Activated T-cell treated with anti-CD3 and anti-CD28 coated beads, Interleukin-2, amount 50 U/mL, for 72 hours (primary cell): ENCODE measurements at regions not wholly inside any gene's neighbourhood (a gene's known extent, or its start where the extent isn't known, plus 50 kb on each side); places are given as distances from the start of the nearest gene placed in this dataset.
"Not testable (repeated sequence)": the region's sequence is repeated elsewhere in the genome, so short reads cannot be mapped to it uniquely, and the experiment has no call there.

Experiments used
- ATAC-seq, 2 donors: fragments of 150-1000 bp; cut with Tn5 transposase; replicated peaks in 1 of 2; 2 replicates each; pipeline ENCODE4 v1.10.0; 2021; ENCODE audit warnings: moderate library complexity in 2 of 2, mild to moderate bottlenecking in 1 of 2
- DNase-seq, 2 donors: peaks; one replicate each; pipeline ENCODE4 v3.0.0; 2021 to 2022; ENCODE audit warnings: mixed read lengths in 1 of 2
- H3K27ac Mint-ChIP-seq: one replicate; pipeline ENCODE4 v1.8.0; 2022; ENCODE audit warnings: mild to moderate bottlenecking, moderate library complexity, mixed read lengths
- H3K27me3 Mint-ChIP-seq: one replicate; pipeline ENCODE4 v1.8.0; 2022; ENCODE audit warnings: low read depth, mixed read lengths
- H3K36me3 Mint-ChIP-seq, 2 donors: one replicate each; pipeline ENCODE4 v1.8.0; 2022; ENCODE audit warnings: mixed read lengths in 2 of 2, mild to moderate bottlenecking in 1 of 2; ENCODE audit not compliant: insufficient read depth in 2 of 2
- H3K4me1 Mint-ChIP-seq: one replicate; pipeline ENCODE4 v1.8.0; 2022; ENCODE audit warnings: low read depth, mixed read lengths
- H3K4me3 Mint-ChIP-seq, 2 donors: one replicate each; pipeline ENCODE4 v1.8.0; 2022; ENCODE audit warnings: mild to moderate bottlenecking in 2 of 2, mixed read lengths in 2 of 2, moderate library complexity in 2 of 2
- H3K9me3 Mint-ChIP-seq, 2 donors: one replicate each; pipeline ENCODE4 v1.8.0; 2022; ENCODE audit warnings: mixed read lengths in 2 of 2

DNA sequence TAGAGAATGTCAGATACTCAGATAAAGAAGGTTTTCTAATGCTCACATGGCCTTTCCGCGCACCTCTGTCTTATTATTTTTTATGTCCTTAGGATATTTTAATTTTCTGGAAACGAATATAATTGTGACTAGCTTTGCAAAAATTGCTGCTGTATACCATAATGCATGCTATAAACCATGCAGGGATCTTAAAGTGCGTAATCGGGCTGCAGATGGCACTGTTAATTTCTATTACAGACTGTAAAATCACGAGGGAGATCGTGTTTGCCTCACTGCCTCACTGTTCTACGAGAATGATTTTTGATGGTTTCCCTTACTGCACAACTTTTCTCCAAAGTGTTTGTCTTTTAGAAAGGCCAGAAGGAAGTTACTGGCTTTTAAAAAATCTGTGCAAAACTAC is 356.1 kb downstream of the TUSC1 start:
- no peaks in the 10 kb centered on the region for H3K36me3 Mint-ChIP-seq
- H3K27ac Mint-ChIP-seq, result no peak overlapping the region
- no peak overlapping the region for H3K4me3 Mint-ChIP-seq
- DNase-seq (no peak), ATAC-seq (no peak)
- H3K4me1 Mint-ChIP-seq, result no peaks in the 10 kb centered on the region
- H3K9me3 Mint-ChIP-seq, result peaks cover 5 to 8% of the 10 kb centered on the region in 2 donors
- no peaks in the 10 kb centered on the region for H3K27me3 Mint-ChIP-seq

- ATAC-seq (no peak), DNase-seq (no peak)
- peaks cover 5 to 9% of the 10 kb centered on the region in 2 donors for H3K9me3 Mint-ChIP-seq
- H3K27me3 Mint-ChIP-seq, result no peaks in the 10 kb centered on the region
- H3K36me3 Mint-ChIP-seq, result no peaks in the 10 kb centered on the region
- no peaks in the 10 kb centered on the region for H3K4me1 Mint-ChIP-seq
- H3K27ac Mint-ChIP-seq, result no peak overlapping the region
- no peak overlapping the region for H3K4me3 Mint-ChIP-seq
Measured at GRCh38 chr9:25310961-25311360, 367.3 kb downstream of the TUSC1 start.

GRCh38 chr9:25308549-25308948 is 369.7 kb downstream of the TUSC1 start:
- ATAC-seq (no peak), DNase-seq (no peak)
- Mint-ChIP-seq H3K9me3 (peaks cover 7 to 9% of the 10 kb centered on the region in 2 donors), H3K4me1 (no peaks in the 10 kb centered on the region), H3K36me3 (no peaks in the 10 kb centered on the region), H3K27ac (no peak overlapping the region), H3K27me3 (no peaks in the 10 kb centered on the region), H3K4me3 (no peak overlapping the region)

GRCh38 chr9:25302601-25303000 is 375.6 kb downstream of the TUSC1 start:
- H3K4me1 Mint-ChIP-seq, result no peaks in the 10 kb centered on the region
- peaks cover 4 to 7% of the 10 kb centered on the region in 2 donors for H3K9me3 Mint-ChIP-seq
- H3K36me3 Mint-ChIP-seq, result no peaks in the 10 kb centered on the region
- H3K27me3 Mint-ChIP-seq, result no peaks in the 10 kb centered on the region
- no peak overlapping the region for H3K4me3 Mint-ChIP-seq
- DNase-seq, result no peak
- ATAC-seq, result no peak
- no peak overlapping the region for H3K27ac Mint-ChIP-seq

DNA sequence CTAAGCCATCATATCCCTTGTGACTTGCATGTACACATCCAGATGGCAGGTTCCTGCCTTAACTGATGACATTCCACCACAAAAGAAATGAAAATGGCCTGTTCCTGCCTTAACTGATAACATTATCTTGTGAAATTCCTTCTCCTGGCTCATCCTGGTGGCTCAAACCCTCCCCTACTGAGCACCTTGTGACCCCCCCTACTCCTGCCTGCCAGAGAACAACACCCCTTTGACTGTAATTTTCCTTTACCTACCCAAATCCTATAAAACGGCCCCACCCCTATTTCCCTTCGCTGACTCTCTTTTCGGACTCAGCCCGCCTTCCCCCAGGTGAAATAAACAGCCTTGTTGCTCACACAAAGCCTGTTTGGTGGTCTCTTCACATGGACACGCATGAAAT is 390.0 kb downstream of the TUSC1 start:
- not testable (repeated sequence) for H3K4me1 Mint-ChIP-seq, H3K36me3 Mint-ChIP-seq, H3K27me3 Mint-ChIP-seq, H3K27ac Mint-ChIP-seq, H3K9me3 Mint-ChIP-seq, H3K4me3 Mint-ChIP-seq, DNase-seq, ATAC-seq

DNA sequence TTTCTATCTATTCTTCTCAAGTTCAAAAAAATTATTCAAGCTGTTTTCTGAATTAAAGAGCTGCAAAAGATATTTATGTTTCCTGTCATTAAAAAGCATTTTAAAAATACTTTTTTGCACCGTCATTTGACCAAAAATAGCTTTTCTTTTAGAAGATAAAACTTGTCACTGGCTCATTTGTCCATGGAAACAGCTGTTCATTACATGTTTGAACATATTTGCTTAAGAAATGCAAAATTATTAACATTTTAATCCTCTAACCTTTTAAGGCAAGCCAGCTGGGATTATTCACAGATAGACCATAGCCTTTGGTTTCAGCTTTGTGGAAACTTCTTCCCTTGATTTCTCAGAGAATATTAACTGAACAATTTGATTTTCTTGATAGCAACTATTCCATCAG is 393.9 kb downstream of the TUSC1 start:
- ATAC-seq, result no peak
- Mint-ChIP-seq H3K4me3 (no peak overlapping the region), H3K4me1 (no peaks in the 10 kb centered on the region), H3K9me3 (peaks cover 3 to 5% of the 10 kb centered on the region in 2 donors), H3K36me3 (no peaks in the 10 kb centered on the region), H3K27me3 (no peaks in the 10 kb centered on the region), H3K27ac (no peak overlapping the region)
- DNase-seq, result no peak

DNA sequence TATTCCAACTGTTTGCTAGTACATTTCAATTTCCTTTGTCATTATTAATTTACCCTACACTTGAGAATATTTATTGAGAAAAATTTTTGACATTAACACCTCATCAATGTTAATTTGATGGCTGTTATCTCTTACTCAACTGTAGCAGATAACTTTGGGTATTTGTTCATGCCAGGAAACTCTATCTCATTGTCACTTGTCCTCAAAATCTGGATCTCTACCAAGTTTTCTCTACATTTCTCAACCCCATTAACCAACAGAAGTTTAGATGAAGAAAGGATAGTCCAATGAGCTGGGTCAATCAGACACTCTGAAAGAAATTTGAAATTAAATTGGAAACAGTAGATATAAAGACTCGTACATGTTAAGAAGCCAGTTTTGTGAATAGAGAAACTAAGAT is 395.3 kb downstream of the TUSC1 start:
- Mint-ChIP-seq H3K27me3 (no peaks in the 10 kb centered on the region), H3K27ac (no peak overlapping the region), H3K4me3 (no peak overlapping the region), H3K36me3 (no peaks in the 10 kb centered on the region), H3K4me1 (no peaks in the 10 kb centered on the region), H3K9me3 (peaks cover 0 to 2% of the 10 kb centered on the region in 2 donors)
- DNase-seq (no peak), ATAC-seq (no peak)

DNA sequence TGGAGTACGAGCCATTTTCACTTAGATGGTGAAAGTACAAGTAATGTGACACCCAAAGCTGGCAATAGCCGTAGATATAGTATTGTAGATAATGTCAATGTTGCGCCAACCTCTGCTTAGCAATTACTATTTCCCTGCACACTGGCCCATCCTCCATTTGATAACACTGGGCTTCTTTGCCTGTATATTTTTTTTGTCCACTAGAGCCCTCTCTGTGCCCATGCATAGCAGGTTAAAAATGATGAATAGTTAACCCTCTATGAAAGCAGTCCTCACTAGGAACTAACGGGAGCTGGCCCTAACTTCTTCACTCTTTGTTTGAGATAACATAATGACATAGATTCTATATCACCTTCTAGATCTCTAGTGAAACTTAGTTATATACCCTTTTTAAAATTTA is 416.8 kb downstream of the TUSC1 start:
- Mint-ChIP-seq H3K36me3 (no peaks in the 10 kb centered on the region), H3K4me1 (no peaks in the 10 kb centered on the region)
- DNase-seq, result no peak

GRCh38 chr9:25260046-25260445 is 418.2 kb downstream of the TUSC1 start:
- no peak for ATAC-seq
- no peaks in the 10 kb centered on the region for H3K4me1 Mint-ChIP-seq
- H3K9me3 Mint-ChIP-seq, result peaks cover 10 to 13% of the 10 kb centered on the region in 2 donors
- DNase-seq, result no peak
- no peaks in the 10 kb centered on the region for H3K27me3 Mint-ChIP-seq
- no peaks in the 10 kb centered on the region for H3K36me3 Mint-ChIP-seq
- H3K27ac Mint-ChIP-seq, result no peak overlapping the region
- H3K4me3 Mint-ChIP-seq, result no peak overlapping the region

More for the DNA sequence above, 416.8 kb downstream of the TUSC1 start:
- Mint-ChIP-seq H3K9me3 (peaks cover 8 to 10% of the 10 kb centered on the region in 2 donors), H3K4me3 (no peak overlapping the region), H3K27ac (no peak overlapping the region), H3K27me3 (no peaks in the 10 kb centered on the region)
- no peak for ATAC-seq

DNA sequence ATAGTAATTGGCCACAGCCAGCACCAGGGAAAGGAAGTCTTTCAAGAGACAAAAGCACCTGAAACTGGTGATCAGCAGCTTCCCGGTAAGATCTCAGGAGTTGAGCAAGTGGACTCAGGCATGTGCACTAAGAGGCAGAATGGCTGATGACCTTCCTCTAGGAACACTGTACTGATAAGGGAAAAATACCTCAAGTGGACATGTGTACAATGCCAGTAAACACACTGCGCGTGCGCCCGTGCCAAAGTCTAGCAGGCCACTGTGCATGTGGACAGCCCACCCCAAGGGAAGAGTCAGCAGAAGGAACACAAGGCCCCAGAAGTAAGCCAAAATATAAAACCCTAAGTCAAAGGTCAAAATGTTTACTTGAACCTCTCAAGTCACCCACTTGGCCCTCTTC is 423.0 kb downstream of the TUSC1 start:
- H3K27ac Mint-ChIP-seq, result no peak overlapping the region
- no peaks in the 10 kb centered on the region for H3K27me3 Mint-ChIP-seq
- no peak overlapping the region for H3K4me3 Mint-ChIP-seq
- H3K36me3 Mint-ChIP-seq, result no peaks in the 10 kb centered on the region
- peaks cover 8 to 14% of the 10 kb centered on the region in 2 donors for H3K9me3 Mint-ChIP-seq
- no peaks in the 10 kb centered on the region for H3K4me1 Mint-ChIP-seq
- no peak for ATAC-seq
- DNase-seq, result no peak

DNA sequence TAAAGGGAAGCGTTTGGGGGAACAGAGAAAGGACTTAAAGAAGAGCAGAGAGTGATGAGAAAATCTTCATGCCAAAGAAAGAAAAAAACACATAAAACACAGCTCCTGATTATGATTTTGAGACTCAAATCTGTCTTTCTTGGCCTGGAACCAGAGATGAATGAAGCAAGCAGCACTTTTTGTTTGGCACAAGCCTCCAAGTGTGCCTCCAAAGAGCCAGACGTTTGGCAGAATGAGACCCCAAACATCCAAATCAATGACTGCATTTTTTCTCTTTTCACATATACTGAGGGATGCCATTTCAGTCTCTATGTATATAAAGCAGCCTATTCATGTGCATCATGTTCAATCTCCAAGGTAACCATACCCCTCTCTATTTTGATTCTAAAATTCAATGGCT is 424.2 kb downstream of the TUSC1 start:
- Mint-ChIP-seq H3K4me1 (no peaks in the 10 kb centered on the region), H3K36me3 (peaks cover 2% of the 10 kb centered on the region in 2 donors)

GRCh38 chr9:25241421-25241820 is 436.8 kb downstream of the TUSC1 start:
- Mint-ChIP-seq H3K4me1 (no peaks in the 10 kb centered on the region), H3K4me3 (no peak overlapping the region), H3K27ac (no peak overlapping the region), H3K36me3 (no peaks in the 10 kb centered on the region), H3K27me3 (no peaks in the 10 kb centered on the region), H3K9me3 (peaks cover 1 to 7% of the 10 kb centered on the region in 2 donors)
- ATAC-seq, result no peak
- DNase-seq, result no peak

More for the DNA sequence above, 424.2 kb downstream of the TUSC1 start:
- Mint-ChIP-seq H3K27ac (no peak overlapping the region), H3K4me3 (no peak overlapping the region), H3K9me3 (peaks cover 11 to 17% of the 10 kb centered on the region in 2 donors), H3K27me3 (no peaks in the 10 kb centered on the region)
- ATAC-seq (no peak), DNase-seq (no peak)

GRCh38 chr9:25226901-25227686 is 451.1 kb downstream of the TUSC1 start:
- ATAC-seq, result no peak
- DNase-seq, result no peak
- H3K4me3 Mint-ChIP-seq, result no peak overlapping the region
- H3K27ac Mint-ChIP-seq, result no peak overlapping the region
- H3K27me3 Mint-ChIP-seq, result no peaks in the 10 kb centered on the region
- H3K4me1 Mint-ChIP-seq, result no peaks in the 10 kb centered on the region
- H3K9me3 Mint-ChIP-seq, result peaks cover 4 to 14% of the 10 kb centered on the region in 2 donors
- H3K36me3 Mint-ChIP-seq, result no peaks in the 10 kb centered on the region
